NCI-H2107 treated with DMSO at 0.1 percent for 48 hours (cell line): ENCODE measurements at regions not wholly inside any gene's neighbourhood (a gene's known extent, or its start where the extent isn't known, plus 50 kb on each side); places are given as distances from the start of the nearest gene placed in this dataset.
"Not testable (repeated sequence)": the region's sequence is repeated elsewhere in the genome, so short reads cannot be mapped to it uniquely, and the experiment has no call there.

Source experiments
- DNase-seq: peaks from one replicate; lab custom pipeline; 2025; ENCODE audit not compliant: unreplicated experiment; lab: John Stamatoyannopoulos, UW

DNA sequence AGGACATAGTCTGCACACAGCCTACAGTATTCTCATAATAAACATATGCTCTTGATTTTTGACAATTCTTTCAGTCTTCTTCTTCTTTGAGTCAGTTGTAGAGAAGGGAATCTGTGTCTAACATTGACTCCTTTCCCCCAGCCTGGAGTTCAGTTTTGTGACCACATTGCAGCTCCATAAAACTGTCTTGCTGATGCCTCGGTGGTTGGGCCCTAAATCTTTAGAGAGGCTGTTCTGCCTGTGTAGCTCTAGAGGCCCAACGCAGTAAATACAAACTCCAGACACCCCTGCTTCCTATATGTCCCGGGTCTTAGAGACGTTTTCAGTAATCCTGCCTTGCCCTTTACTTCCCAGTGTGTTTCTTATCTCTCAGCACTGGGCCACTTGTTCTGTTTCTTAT lies 639.5 kb upstream of the AADAT start:
- DNase-seq, result no peak

DNA sequence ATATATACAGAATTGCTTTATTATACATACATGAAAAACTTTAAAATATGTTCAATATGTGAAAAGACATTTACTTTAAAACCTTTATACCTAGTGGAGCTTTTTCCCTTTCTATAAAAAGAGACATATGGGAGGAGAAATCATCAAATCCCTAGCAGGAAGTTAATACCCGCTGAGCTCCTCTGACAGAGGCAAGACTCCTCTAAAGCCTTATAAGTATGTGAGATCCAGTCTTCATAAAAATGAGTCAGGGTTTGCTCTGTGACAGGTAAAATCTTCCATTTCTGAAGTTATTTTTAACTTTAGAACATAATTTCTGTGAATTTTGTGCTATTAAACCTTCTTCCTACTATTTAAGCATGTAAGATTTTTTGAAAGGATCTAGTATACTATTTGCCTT lies 634.4 kb upstream of the AADAT start:
- no peak for DNase-seq

DNA sequence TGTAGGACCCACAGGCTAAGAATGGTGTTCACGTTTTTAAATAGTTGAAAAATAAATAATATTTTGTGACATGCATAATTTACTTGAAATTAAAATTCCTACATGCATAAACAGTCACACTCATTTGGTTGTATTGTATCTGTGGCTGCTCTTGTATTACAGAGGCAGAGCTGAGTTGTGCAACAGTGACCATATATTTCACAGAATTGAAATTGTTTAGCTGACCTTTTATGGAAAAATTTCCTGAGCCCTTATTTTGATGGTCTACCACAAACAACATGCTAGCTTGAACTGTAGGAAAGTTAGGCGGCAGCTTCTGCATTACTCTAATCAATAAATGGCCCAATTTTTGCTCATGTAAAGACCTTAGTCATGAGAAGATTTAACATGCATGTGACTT lies 633.4 kb upstream of the AADAT start:
- DNase-seq, result no peak

DNA sequence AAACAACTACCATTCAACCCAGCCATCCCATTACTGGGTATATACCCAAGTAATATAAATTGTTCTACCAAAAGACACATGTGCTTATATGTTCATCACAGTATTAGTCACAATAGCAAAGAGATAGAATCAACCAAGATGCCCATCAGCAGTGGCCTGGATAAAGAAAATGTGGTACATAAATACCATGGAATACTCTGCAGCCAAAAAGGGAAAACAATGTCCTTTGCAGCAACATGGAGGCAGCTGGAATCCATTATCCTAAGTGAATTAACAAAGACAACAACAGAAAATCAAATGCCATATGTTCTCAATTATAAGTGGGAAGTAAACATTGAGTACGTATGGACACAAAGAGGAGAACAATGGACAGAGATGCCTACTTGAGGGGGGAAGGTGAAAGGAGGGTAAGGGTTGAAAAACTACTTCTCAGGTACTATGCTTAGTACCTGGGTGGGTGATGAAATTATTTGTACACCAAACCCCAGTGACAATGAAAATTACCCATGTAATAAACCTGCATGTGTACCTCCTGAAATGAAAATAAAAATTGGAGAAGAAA lies 632.1 kb upstream of the AADAT start:
- DNase-seq, result no peak

DNA sequence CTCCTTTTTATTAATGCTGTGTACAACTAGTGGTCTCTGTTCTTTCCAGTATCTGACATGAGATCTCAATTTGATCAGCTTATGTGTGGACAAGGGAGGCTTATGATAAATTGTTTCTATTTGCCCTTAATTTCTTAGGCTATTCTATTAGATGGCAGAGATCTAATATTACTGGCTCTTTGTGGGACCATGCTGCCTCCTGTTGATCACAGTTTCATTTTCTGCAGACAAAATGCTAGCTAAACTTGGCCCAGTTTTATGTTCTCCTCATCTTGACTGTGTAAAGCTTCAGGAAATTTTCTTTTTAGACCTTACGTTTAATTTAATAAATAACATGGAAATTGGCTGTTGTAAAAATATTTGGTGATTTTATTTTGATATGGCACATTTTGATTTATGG lies 627.1 kb upstream of the AADAT start:
- DNase-seq, result no peak

DNA sequence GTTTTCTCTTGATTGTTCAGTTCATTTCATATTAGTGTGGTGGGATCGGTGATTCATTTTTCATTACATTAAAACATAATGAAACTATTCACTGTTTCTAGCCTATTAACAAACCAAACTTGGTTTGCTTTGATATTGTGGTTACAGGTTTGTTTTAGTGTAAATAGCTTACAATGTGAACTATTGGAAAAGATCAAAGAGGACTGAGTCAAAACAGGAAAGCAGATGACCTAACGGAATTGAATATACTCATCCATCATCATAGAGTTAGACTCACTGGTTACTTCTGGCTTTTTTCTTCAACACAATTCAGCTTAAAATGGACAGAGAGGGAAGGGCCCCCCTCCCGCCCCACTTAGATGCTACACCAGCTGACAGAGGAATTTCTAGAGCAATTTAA lies 616.2 kb upstream of the AADAT start:
- no peak for DNase-seq

DNA sequence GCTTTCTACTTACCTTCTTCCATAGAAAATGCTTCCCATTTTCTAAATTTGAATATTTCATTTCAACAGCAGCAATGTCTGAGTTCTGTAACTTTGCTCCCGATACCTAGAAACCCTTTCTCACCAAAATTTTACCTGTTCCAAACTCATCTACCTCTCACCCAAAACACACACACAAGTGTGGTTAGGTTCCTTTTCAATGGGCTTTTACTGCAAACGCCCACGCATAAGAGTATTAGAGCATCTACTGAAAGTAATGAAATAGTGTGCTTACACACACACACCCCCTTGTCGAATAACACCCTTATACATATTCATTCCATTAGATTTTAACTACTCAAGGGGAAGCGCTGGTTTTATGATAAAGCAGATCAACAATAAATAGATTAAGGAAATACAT lies 610.3 kb upstream of the AADAT start:
- DNase-seq, result no peak

DNA sequence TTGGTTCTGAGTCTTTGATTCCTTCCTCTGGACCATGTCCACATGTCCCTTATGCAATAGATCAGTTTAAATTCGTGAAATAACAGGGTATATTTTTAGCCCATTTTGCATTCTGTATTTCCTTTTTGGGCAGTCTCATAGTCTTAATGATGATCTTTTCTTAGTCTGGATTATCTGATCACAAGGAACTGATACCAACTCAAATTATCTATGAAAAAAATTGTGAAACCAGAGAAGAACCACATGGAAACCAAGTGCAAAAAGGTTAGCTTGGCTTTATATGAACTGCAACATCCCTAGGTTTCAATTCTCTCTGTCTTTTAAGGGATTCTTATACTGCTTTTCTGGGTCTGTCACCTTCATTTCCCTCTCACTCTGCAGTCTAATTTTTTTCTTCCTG lies 608.6 kb upstream of the AADAT start:
- DNase-seq, result no peak

DNA sequence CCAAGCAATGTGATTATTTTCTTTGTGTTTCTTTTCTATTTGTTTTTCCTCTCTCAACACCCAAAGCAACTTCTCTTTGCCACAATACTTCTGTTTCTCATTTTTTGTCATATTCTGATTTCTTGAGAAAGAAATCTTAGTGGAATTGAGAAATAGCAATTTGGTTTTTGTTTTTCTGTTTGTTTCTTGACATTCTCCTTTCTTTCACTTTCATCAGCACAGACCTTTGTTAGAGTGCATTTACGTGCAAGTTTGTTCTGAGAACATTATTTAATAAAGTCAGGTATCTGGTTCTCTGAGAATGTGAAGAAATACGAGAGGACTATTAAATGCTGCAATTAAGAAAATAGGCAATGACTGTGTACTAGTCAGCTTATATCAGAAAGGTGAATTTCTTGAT lies 608.1 kb upstream of the AADAT start:
- DNase-seq, result no peak

DNA sequence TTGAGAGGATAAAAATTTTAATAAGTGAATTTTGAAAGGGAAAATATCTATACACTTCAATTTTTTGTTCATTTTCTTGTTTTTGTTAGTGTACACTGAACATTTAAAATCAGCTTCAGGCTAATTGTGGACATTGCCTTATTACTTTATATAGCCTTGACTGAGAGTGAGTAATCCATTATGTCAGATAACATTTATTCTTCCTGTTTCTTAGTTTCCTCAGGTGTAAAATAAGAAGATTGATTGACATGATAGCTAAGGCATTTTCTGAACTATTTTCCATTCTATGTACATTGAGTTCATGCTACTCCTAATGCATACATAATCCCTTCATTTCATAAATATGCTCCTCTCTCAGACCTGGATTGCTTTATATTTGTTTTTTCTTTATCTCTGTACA lies 607.3 kb upstream of the AADAT start:
- no peak for DNase-seq

DNA sequence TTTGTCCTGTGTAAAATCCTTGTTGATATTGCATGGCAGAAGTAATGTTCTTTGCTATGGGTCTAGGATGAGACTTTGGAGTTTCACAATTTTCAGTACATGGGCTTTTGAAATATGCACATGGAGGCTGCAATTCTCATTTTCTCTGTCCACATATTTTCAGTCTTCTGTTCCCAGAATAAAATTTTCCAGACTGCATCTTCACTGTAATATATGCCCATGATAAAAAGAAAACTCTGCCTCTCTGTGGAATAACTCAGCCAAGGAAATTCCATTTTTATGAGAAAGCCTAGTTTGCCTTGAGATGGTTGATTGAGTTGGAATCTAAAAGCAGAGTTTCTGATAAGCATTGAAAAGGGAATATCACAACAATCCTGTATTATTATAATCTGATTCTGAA lies 601.4 kb upstream of the AADAT start:
- DNase-seq, result no peak

DNA sequence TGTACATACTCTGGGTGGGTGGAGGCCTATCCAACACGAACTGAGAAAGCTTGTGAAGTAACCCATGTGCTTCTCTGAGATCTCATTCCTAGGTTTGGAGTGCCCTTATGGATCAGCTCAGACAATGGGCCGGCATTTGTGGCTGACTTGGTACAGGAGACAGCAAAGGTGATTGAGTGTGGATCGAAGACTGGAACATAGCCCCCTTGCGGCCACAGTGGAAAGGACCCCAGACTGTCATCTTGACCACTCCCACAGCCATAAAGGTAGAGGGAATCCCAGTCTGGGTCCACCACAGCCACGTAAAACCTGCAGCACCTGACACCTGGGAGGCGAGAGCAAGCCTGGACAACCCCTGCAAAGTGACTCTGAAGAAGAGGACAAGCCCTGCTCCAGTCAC lies 598.0 kb upstream of the AADAT start:
- no peak for DNase-seq

DNA sequence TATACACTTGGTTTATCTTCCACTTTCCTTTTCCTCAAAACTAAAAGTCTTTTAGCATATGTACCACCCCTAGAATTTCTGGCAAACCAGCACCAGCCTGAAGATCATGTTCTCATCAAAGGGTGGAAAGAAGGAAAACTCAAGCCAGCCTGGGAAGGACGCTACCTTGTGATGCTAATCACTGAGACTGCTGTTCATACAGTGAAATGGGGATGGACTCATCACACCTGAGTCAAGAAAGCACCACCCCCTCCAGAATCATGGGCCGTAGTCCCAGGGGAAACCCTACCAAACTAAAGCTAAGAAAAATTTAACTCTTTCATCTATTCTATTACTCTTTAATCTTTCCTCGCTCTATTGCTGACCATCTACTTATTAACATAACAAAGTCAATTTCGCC lies 595.9 kb upstream of the AADAT start:
- not testable (repeated sequence) for DNase-seq

DNA sequence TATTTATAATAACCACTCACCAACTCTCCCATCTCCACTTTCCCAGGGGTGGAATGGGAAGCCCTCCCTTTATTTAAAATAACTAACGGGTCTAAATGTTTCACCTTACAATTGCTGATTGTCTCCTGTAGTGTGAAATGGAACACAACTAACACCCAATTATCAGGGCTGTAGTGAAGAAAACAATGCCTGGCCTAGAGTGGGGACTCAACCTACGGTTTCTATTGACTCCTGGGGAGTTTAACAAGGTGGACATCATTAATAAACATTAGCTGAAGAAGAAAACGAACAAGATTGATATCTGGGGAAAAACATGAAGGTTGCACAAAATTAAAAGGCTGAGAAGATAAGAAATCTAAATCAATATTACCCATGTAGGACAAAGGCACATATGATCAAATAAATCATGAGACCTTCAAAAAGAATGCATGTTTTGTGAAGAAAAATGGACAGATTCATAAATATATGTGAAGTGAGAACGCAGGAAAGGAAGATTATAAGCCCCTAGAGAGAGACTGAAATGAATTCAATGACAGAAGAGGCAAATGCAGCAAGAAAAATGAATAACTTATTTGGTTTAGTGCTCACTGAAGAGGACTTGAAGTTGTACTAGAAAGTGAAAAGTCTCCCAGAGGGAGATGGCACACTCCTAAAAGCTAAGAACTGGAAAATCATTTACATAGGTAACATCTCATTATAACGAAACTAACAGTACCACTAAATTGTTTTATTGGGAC lies 593.0 kb upstream of the AADAT start:
- DNase-seq, result no peak

DNA sequence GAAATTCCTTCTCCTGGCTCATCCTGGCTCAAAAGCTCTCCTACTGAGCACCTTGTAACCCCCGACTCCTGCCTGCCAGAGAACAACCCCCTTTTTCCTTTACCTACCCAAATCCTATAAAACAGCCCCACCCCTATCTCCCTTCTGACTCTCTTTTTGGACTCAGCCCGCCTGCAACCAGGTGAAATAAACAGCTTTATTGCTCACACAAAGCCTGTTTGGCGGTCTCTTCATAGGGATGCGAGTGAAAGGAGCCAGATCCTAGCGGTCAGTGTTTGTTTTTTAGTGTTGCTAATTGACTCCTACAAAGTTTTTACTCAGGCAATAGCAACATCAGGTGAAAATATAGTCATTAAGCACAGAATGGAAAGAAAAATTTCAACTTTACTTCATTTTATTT lies 592.3 kb upstream of the AADAT start:
- not testable (repeated sequence) for DNase-seq

DNA sequence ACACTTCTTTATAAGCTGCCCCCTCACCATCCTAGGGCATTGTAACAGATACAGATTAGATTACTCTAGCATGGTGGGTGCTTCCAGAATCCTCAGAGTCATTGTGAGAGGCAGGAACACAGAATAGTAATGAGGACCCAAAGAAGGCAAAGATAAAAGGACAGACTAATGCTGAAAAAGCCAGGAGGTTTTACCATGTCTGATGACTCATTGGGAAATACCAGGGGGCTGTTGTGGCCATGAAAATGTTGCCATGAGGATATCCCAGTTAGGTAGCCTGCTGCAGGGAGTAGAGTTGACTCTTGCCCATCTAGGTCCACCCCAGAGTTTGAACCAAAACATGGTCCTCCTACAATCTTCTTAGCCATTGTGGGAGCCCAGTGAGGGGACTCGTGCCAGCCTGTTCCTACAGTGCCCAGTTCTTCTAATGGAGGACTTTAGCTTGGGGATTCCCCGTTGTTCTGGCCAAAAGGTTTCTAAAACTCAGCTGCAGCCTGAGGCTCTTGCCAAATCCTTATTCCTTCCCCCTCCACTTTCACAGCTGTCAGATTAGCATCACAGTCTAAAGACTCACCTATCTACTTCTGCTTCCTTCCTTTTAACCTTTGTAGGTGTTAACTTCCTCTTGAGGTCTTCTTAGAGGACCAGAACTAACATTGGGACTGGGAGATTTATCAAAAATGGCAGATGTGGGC lies 586.0 kb upstream of the AADAT start:
- no peak for DNase-seq

DNA sequence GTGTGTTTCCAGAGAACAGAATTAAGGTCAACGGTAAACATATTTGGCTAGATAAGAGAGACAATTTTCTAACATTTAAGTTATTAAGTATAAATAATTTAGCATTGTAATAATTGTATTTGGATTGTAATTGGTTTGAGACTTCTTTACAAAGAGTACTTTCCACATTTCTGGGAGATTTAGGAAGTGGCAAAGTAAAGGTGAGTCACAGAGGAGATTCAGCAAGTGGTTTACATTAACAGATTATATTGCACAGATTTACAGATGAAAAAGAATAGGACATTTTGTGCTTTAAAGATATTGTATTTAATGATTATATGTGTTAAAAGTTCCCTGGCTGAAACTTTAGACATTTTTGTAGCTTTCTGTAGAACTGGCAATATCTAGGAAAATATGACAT lies 584.4 kb upstream of the AADAT start:
- no peak for DNase-seq

DNA sequence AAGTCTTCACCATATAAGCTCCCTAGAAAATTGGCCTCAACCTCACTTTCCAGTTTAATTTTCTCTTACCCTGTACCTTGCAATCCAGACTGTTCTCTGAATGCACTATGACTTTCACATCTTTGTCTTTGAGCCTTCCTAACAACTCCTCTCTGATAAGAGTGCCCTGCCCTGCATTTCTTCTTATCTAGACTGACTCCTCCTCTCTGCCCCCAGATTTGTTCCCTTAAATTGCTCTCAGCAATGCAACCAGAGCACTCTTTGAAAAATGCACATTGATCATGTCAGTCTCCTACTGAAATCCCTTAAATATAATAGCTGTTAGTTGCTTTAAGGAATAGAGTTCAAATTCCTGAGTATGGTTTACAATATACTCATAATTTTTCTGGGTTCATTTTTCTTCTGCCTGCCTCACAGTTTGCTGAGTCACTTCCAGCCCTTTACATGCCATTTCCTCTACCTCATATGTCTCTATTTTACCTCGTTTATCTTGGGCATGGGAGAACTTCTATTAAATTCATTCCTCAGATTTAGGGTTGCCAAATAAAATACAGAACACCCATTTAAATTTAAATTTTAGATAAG lies 582.7 kb upstream of the AADAT start:
- DNase-seq, result no peak

DNA sequence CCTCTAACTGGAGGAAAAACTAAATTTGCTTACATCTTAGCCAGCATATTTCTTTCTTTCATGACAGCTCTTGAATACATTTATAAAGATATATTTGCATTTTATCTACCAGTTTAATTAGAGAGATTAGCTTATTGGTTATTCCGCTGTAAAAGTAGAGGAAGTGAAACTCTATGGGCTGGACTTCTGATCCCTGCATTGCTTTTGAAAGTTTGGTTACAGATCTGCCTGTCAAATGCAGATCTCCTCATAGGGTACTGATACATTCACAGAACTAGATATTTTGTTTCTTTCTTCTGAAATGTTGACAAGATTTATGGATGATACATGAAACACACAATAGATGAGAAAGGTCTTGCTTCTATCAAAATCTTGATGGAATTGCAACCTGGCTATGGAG lies 581.4 kb upstream of the AADAT start:
- DNase-seq, result no peak

DNA sequence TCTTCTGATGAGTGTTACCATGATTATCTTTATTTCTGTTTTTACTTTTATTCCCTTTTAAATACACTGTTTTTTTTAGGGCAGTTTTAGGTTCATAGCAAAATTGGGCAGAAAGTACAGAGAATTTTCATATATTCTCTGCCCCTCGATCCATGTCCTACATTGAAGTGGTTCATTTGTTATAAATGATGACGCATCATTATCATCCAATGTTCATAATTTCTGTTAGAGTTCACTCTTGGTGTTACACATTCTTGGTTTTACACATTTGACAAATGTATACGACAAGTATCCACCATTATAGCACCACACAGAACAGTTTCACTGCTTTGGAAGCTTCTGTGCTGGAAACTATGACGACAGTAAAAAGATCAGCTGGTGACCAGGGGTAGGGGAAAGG lies 578.1 kb upstream of the AADAT start:
- no peak for DNase-seq

DNA sequence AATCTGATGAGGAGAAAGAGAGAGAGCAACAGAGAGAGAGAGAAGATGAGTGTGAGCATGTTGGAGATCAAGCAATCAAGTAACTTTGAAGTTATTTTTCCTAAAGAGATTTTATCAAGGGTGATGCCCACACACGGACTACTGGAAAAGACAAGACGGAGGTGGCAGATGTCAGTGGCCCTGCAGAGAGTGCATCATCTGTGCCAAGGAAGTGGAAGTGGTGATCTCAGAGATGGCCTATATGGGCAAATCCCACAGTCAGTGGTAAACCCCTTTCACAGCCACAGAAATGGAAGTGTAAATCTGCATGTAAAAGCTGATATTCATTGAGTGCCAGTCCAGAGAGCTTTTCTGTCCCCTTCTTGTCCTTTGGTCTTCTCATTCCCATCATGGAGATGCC lies 577.2 kb upstream of the AADAT start:
- DNase-seq, result no peak

DNA sequence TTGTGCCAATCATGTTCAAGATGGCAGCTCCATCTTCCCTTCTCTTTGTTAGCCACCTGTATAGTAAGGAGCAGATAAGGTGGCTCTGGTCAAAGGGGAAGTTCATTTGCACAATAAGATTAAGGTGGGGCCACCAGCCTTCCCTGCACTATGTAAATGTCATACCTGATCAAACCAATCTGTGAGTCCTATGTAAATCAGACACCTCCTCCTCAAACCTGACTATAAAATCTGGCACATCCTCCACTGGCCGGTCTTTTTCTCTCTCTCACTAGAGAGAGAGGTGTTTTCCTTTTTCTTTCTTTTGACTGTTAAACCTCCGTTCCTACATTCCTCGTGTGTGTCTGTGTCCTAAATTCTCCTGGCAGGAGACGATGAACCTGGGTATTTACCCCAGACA lies 572.5 kb upstream of the AADAT start:
- no peak for DNase-seq
